GM21515 (cell line): ENCODE measurements at regions not wholly inside any gene's neighbourhood (a gene's known extent, or its start where the extent isn't known, plus 50 kb on each side); places are given as distances from the start of the nearest gene placed in this dataset.

ENCODE experiments used
- ATAC-seq: cut with Tn5 transposase; IDR thresholded peaks from one replicate; pipeline ENCODE4 v1.9.1; 2021; ENCODE audit not compliant: unreplicated experiment

- no peak for ATAC-seq
These were observed 322.9 kb downstream of the NFIB start for GRCh38 chr9:13990994-13991393.

GRCh38 chr9:13990331-13990730 lies 323.6 kb downstream of the NFIB start:
- no peak for ATAC-seq

DNA sequence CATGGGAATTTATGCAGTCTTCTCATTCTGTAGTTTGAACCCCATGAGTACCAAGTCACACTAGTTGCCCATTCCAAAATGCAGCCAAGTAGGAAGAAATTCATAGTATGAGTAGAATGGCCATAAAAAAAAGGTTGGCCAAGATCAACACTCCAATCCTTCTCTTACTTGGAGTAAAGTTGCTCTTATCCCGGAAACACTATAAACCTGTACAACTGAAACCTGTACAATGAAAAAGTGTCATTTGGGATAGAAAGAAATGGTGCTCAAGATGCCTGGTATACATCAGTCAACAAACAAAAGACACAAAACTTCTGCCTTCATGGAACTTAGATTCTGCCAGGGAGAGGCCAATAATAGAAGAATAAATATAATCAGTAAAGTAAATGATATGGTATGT lies 325.0 kb downstream of the NFIB start:
- ATAC-seq, result no peak

DNA sequence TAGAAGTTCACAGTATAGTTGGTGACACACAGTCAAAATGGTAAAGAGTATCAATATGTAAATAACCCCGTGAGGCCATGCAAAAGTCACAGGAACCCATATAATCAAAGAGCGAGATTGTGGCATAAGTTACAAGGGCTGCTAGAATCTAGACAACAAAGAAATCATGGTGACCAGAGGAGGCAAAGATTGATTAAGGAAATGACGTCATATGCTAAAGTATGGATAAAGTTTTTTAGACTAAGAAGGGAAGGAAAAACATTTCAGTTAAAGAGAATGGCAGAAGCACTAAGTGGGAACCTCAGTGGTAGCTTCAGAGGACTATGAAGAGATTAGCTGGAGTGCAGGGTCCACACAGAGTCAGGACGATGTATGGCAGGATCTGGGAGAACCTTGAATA lies 330.3 kb downstream of the NFIB start:
- no peak for ATAC-seq

DNA sequence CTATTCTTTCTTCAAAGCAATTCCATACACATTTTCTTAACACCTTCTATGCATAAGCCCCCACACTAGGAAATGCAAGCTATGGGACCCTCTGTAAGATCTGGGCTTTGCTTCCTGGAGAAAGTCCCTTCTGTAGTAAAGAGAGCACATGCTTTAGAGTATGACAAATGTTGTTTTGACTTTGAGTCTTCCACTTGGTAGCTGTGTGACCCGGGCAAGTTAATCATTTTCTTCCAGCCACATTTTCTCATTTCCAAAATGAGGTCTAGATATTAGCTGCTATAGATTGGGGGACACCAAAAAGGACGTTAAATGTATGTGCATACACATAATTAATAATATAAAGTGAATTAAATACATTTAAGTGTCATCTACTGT lies 334.0 kb downstream of the NFIB start:
- no peak for ATAC-seq

DNA sequence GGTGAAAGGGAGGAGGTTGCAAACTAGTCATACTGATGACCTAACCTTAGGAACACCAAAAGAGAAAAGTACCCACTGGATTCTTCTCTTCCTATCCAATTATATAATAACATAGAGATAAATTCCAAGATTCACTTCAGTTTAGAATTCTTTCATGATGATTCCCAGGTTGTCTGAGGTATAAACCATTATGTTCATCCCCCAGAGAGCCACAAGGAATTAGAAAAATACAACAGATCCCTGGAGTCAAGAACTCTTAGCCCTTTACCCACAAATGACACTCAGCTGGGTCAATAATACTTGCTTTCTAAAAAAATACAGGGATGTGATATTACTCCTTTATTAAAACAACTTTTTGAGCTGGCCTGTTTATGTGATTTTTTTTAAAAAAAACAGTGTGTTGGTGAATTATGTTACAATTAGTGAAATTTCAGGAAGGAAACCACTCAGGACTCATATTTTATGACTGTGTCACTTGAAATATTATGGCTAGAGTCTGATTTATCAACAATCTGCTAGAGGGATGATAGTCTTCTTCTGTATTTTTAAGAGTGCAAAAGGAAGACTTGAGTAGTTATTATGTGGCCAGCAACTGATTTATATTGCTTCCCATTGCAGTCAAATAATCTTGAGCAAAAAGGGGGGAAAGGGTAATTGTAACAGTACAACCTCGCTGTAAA lies 338.2 kb downstream of the NFIB start:
- ATAC-seq, result no peak

DNA sequence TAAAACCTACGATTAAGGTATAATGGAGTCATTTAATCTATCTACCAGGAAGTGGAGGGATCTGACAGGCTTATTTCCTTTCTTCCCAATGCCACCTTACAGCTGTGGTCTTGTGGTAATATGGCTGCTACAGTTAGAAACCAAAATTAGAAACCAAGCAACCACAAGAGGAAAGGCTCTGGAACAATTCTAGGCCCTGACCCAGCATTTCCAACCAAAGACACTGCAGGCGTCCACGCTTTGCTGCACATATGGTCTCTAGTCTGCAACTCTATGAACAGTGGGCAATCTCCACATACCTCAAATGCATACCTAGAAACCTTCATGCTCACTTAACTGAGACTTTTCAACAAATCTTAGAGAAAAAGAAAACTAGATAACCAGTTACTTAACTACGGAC lies 339.1 kb downstream of the NFIB start:
- ATAC-seq, result no peak

GRCh38 chr9:13971966-13972655 lies 341.8 kb downstream of the NFIB start:
- ATAC-seq, result no peak

- ATAC-seq, result no peak
These were observed 342.5 kb downstream of the NFIB start for GRCh38 chr9:13971415-13971814.

- no peak for ATAC-seq
These were observed 343.5 kb downstream of the NFIB start for GRCh38 chr9:13970426-13970825.

GRCh38 chr9:13970018-13970417 lies 343.9 kb downstream of the NFIB start:
- ATAC-seq, result no peak

GRCh38 chr9:13967438-13967837 lies 346.5 kb downstream of the NFIB start:
- no peak for ATAC-seq

DNA sequence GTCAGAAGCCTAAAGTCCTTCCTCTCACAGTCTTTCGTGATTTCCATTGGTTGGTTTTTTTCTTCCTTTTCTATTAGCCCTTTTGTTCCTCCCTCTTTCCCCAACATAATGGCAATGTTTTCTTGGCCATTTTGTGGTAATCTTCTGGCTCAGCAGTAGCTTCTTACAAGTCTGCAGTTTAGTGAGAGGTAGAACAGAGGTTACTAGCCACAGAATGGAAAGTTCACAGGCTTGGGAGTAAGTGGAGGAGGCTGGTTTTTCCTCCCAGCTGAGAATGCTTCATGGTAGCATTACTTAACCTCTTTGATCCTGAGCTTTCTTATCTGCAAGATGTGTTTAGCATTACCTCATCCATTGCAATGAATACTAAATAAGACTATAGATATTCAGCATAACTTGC lies 346.9 kb downstream of the NFIB start:
- ATAC-seq, result no peak

GRCh38 chr9:13963005-13963653 lies 350.8 kb downstream of the NFIB start:
- ATAC-seq, result no peak

DNA sequence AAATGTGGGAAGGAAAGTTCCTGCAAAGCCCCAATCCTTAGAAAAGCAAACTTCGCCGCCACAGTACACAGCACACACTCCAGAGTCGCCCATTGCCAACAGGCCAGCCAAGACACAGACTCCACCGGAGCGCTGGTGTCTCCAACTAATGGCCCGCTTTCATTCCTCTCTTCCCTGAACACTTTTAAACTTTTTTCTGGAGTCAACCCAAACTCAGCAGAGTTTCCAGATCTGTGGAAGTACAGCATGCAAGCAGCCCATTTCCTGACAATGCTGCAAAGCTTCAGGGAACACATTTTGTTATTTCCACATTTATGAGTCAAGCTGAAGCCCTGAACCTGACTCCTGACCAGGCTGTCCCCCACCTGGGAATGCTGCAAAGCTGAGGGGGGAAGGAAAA lies 351.9 kb downstream of the NFIB start:
- ATAC-seq, result no peak

GRCh38 chr9:13960011-13960765 lies 353.8 kb downstream of the NFIB start:
- ATAC-seq, result no peak

DNA sequence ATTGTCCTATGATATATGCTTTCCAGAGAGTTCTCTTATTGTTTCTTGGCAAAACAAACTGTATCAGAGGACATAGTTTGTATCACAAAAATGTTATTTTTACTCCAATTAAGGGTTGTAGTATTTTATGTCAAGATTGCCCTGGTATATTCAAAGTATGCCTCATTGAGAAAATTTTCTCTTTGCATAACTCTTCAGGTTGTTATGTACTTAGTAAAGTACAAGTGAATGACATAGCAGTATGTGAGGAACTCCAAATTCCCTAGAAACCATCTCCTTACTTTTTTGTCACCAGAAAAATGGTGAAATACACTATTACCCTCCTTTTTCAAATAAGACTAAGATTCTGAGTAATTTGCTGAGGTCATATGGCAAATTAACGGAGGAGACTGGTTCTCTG lies 355.3 kb downstream of the NFIB start:
- no peak for ATAC-seq

GRCh38 chr9:13957089-13957488 lies 356.9 kb downstream of the NFIB start:
- ATAC-seq, result no peak

GRCh38 chr9:13956107-13956506 lies 357.8 kb downstream of the NFIB start:
- no peak for ATAC-seq

GRCh38 chr9:13952906-13953305 lies 361.0 kb downstream of the NFIB start:
- ATAC-seq, result no peak

DNA sequence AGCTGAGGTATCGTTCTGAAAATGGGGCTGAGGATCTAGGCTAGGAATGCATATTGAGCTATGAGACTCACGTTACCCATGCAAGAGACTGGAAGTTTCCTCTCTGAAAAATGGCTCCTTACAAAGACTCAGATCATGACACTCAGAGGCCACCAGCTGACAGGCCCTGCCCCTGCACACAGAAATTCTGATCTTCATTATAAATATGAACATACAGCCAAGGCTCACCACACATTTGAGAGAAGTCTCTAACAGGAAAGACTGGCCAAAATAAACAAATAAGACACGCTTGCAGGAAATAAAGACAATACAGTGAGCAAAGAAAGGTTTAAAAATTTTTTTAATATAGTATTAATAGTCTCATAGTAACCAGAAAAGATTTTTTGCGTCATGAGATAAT lies 365.9 kb downstream of the NFIB start:
- ATAC-seq, result no peak

- ATAC-seq, result no peak
These were observed 370.8 kb downstream of the NFIB start for GRCh38 chr9:13943176-13943575.
